PC-3 (cell line): ENCODE measurements at regions not wholly inside any gene's neighbourhood (a gene's known extent, or its start where the extent isn't known, plus 50 kb on each side); places are given as distances from the start of the nearest gene placed in this dataset.
"Not testable (repeated sequence)": the region's sequence is repeated elsewhere in the genome, so short reads cannot be mapped to it uniquely, and the experiment has no call there.

Source experiments
- EZH2 ChIP-seq: fragments of 300-600 bp; sonication (generic); IDR thresholded peaks from one replicate; pipeline ENCODE4 v1.6.1; 2017; ENCODE audit warnings: antibody characterized with exemption, mild to moderate bottlenecking, low read length; ENCODE audit not compliant: unreplicated experiment
- TF ChIP-seq, protein P1 (sequence below): fragments of 300-600 bp; sonication (generic); conservative IDR thresholded peaks from 2 replicates; pipeline ENCODE4 v1.5.1; 2017; ENCODE audit warnings: antibody characterized with exemption, low read depth, mild to moderate bottlenecking, low read length

GRCh38 chr16:18077910-18078309 is 258.6 kb downstream of the NPIPA8 start:
- TF ChIP-seq, protein P1, sequence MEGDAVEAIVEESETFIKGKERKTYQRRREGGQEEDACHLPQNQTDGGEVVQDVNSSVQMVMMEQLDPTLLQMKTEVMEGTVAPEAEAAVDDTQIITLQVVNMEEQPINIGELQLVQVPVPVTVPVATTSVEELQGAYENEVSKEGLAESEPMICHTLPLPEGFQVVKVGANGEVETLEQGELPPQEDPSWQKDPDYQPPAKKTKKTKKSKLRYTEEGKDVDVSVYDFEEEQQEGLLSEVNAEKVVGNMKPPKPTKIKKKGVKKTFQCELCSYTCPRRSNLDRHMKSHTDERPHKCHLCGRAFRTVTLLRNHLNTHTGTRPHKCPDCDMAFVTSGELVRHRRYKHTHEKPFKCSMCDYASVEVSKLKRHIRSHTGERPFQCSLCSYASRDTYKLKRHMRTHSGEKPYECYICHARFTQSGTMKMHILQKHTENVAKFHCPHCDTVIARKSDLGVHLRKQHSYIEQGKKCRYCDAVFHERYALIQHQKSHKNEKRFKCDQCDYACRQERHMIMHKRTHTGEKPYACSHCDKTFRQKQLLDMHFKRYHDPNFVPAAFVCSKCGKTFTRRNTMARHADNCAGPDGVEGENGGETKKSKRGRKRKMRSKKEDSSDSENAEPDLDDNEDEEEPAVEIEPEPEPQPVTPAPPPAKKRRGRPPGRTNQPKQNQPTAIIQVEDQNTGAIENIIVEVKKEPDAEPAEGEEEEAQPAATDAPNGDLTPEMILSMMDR, result not testable (repeated sequence)
- not testable (repeated sequence) for TF ChIP-seq EZH2
